IMR-90 (cell line): ENCODE measurements at regions not wholly inside any gene's neighbourhood (a gene's known extent, or its start where the extent isn't known, plus 50 kb on each side); places are given as distances from the start of the nearest gene placed in this dataset.

Experiments used
- ATAC-seq: fragments of 200-7000 bp; cut with Tn5 transposase; 2 replicates; pipeline ENCODE4 v1.9.1; 2020; ENCODE audit warnings: low read depth, mild to moderate bottlenecking, moderate library complexity
- BruUV-seq: library from RNA; stranded (reverse); fragments of 400-500 nt; replicated peaks from 2 replicates; lab custom pipeline; 2021; lab: Mats Ljungman, UMichigan
- CTCF ChIA-PET: fragments of 300-600 bp; formaldehyde crosslinking; extraction: SDS; loops from one replicate; lab custom pipeline; 2021; ENCODE audit warnings: antibody characterized with exemption; lab: Yijun Ruan, JAX
- POLR2A ChIA-PET: fragments of 300-600 bp; sonication (Branson Sonifier 250); formaldehyde crosslinking; loops from one replicate; lab custom pipeline; 2022; ENCODE audit warnings: antibody characterized with exemption; ENCODE audit not compliant: unreplicated experiment; lab: Charles Lee
- DNase-seq: peaks from one replicate; pipeline ENCODE4 v3.0.0; 2013
- H2AFZ ChIP-seq: replicated peaks from 2 replicates; pipeline ENCODE3; 2013; ENCODE audit warnings: low read length, mild to moderate bottlenecking; ENCODE audit not compliant: poor library complexity
- H2AK5ac ChIP-seq: 2 replicates; pipeline ENCODE4 v1.6.1; 2013; ENCODE audit warnings: low read depth, low read length, inconsistent platforms
- H2AK9ac ChIP-seq: replicated peaks from 2 replicates; pipeline ENCODE3; 2013; ENCODE audit warnings: mild to moderate bottlenecking, low read depth, low read length, moderate library complexity; ENCODE audit not compliant: poor library complexity
- H2BK120ac ChIP-seq: 2 replicates; pipeline ENCODE4 v1.6.1; 2013; ENCODE audit warnings: low read depth, low read length, inconsistent platforms
- H2BK15ac ChIP-seq: 3 replicates; pipeline ENCODE4 v1.6.1; 2013; ENCODE audit warnings: low read depth, low read length, inconsistent platforms
- H2BK20ac ChIP-seq: 2 replicates; pipeline ENCODE4 v1.6.1; 2013; ENCODE audit warnings: low read depth, mild to moderate bottlenecking, inconsistent platforms, low read length, moderate library complexity
- H2BK5ac ChIP-seq: 2 replicates; pipeline ENCODE4 v1.6.1; 2013; ENCODE audit warnings: mild to moderate bottlenecking, low read depth, low read length, inconsistent platforms; ENCODE audit not compliant: poor library complexity, severe bottlenecking
- H3K14ac ChIP-seq: replicated peaks from 2 replicates; pipeline ENCODE4 v1.6.1; 2013; ENCODE audit warnings: low read depth, low read length, inconsistent platforms
- H3K18ac ChIP-seq: 2 replicates; pipeline ENCODE4 v1.6.1; 2013; ENCODE audit warnings: low read depth, low read length, control low read depth
- H3K23ac ChIP-seq: 2 replicates; pipeline ENCODE4 v1.6.1; 2013; ENCODE audit warnings: low read depth, low read length, inconsistent platforms
- H3K27ac ChIP-seq: 2 replicates; pipeline ENCODE4 v1.5.1; 2013; ENCODE audit warnings: mild to moderate bottlenecking, control low read depth, low read length; ENCODE audit not compliant: insufficient read depth
- H3K27me3 ChIP-seq: 2 replicates; pipeline ENCODE4 v1.6.1; 2013; ENCODE audit warnings: low read length; ENCODE audit not compliant: control insufficient read depth, insufficient read depth
- H3K36me3 ChIP-seq: 2 replicates; pipeline ENCODE4 v1.6.1; 2013; ENCODE audit warnings: low read length, mixed read lengths; ENCODE audit not compliant: control insufficient read depth, insufficient read depth
- H3K4ac ChIP-seq: 2 replicates; pipeline ENCODE4 v1.6.1; 2013; ENCODE audit warnings: low read depth, low read length, inconsistent platforms
- H3K4me1 ChIP-seq: 2 replicates; pipeline ENCODE4 v1.6.1; 2013; ENCODE audit warnings: low read length, mixed read lengths; ENCODE audit not compliant: control insufficient read depth, insufficient read depth
- H3K4me2 ChIP-seq: 2 replicates; pipeline ENCODE4 v1.6.1; 2013; ENCODE audit warnings: low read depth, mild to moderate bottlenecking, control low read depth, low read length, moderate library complexity
- H3K4me3 ChIP-seq: 2 replicates; pipeline ENCODE4 v1.5.1; 2013; ENCODE audit warnings: low read depth, mild to moderate bottlenecking, control low read depth, low read length, moderate library complexity; ENCODE audit not compliant: insufficient read depth
- H3K56ac ChIP-seq: 2 replicates; pipeline ENCODE4 v1.6.1; 2013; ENCODE audit warnings: low read length, inconsistent platforms; ENCODE audit not compliant: insufficient read depth; ENCODE audit errors: extremely low read depth
- H3K79me1 ChIP-seq, 2 experiments: 2 replicates each; pipeline ENCODE4 v1.6.1; 2013; ENCODE audit warnings: low read length in 2 of 2, inconsistent platforms in 1 of 2, low read depth in 1 of 2
- H3K9ac ChIP-seq: 2 replicates; pipeline ENCODE4 v1.6.1; 2013; ENCODE audit warnings: low read depth, low read length, control low read depth
- H3K9me1 ChIP-seq: 2 replicates; pipeline ENCODE4 v1.6.1; 2013; ENCODE audit warnings: low read length, inconsistent platforms; ENCODE audit not compliant: insufficient read depth
- H3K9me3 ChIP-seq: 2 replicates; pipeline ENCODE4 v1.6.1; 2013; ENCODE audit warnings: low read length; ENCODE audit not compliant: control insufficient read depth, insufficient read depth
- H4K20me1 ChIP-seq: 2 replicates; pipeline ENCODE4 v1.6.1; 2013; ENCODE audit warnings: low read length, inconsistent platforms; ENCODE audit not compliant: insufficient read depth
- H4K5ac ChIP-seq: 2 replicates; pipeline ENCODE4 v1.6.1; 2013; ENCODE audit warnings: mild to moderate bottlenecking, low read depth, low read length, control low read depth
- H4K8ac ChIP-seq, 2 experiments: 2 replicates each; pipeline ENCODE4 v1.6.1; 2013; ENCODE audit warnings: low read depth in 2 of 2, low read length in 2 of 2, control low read depth in 1 of 2, inconsistent platforms in 1 of 2
- H4K91ac ChIP-seq: 2 replicates; pipeline ENCODE4 v1.6.1; 2013; ENCODE audit warnings: low read depth, low read length, inconsistent platforms; ENCODE audit not compliant: insufficient read depth
- BHLHE40 ChIP-seq: fragments of 150-350 bp; IDR thresholded peaks from 2 replicates; pipeline ENCODE4 v1.6.1; 2016; ENCODE audit warnings: mild to moderate bottlenecking, low read depth, low read length
- CEBPB ChIP-seq: IDR thresholded peaks from 2 replicates; pipeline ENCODE4 v1.6.1; 2012; ENCODE audit warnings: low read depth, low read length, improper control_type of control experiment
- CHD1 ChIP-seq: IDR thresholded peaks from 2 replicates; pipeline ENCODE4 v1.6.1; 2012; ENCODE audit warnings: low read depth, low read length, improper control_type of control experiment
- CTCF ChIP-seq: conservative IDR thresholded peaks from 2 replicates; pipeline ENCODE4 v1.5.1; 2012; ENCODE audit warnings: mild to moderate bottlenecking, low read depth, low read length, improper control_type of control experiment
- ELK1 ChIP-seq: fragments of 150-350 bp; IDR thresholded peaks from 2 replicates; pipeline ENCODE4 v1.6.1; 2016; ENCODE audit warnings: low read depth, mild to moderate bottlenecking, low read length, moderate library complexity, borderline replicate concordance
- FOS ChIP-seq: fragments of 150-350 bp; IDR thresholded peaks from 2 replicates; pipeline ENCODE4 v1.6.1; 2016; ENCODE audit warnings: low read depth, low read length
- MAFK ChIP-seq: IDR thresholded peaks from 2 replicates; pipeline ENCODE4 v1.6.1; 2012; ENCODE audit warnings: low read depth, low read length, improper control_type of control experiment
- MAZ ChIP-seq: IDR thresholded peaks from 2 replicates; pipeline ENCODE4 v1.6.1; 2012; ENCODE audit warnings: low read depth, mild to moderate bottlenecking, low read length, improper control_type of control experiment, moderate library complexity, borderline replicate concordance
- MXI1 ChIP-seq: IDR thresholded peaks from 2 replicates; pipeline ENCODE4 v1.6.1; 2012; ENCODE audit warnings: low read depth, mild to moderate bottlenecking, low read length, moderate library complexity, borderline replicate concordance
- NFE2L2 ChIP-seq: fragments of 150-350 bp; IDR thresholded peaks from 2 replicates; pipeline ENCODE4 v1.6.1; 2016; ENCODE audit warnings: low read depth, mild to moderate bottlenecking, low read length
- POLR2A ChIP-seq: IDR thresholded peaks from 2 replicates; pipeline ENCODE4 v1.6.1; 2012; ENCODE audit warnings: mild to moderate bottlenecking, low read depth, low read length
- RAD21 ChIP-seq: IDR thresholded peaks from 2 replicates; pipeline ENCODE4 v1.6.1; 2012; ENCODE audit warnings: low read length, improper control_type of control experiment
- SMC3 ChIP-seq: fragments of 150-350 bp; IDR thresholded peaks from 2 replicates; pipeline ENCODE4 v1.6.1; 2016; ENCODE audit warnings: low read depth, mild to moderate bottlenecking, antibody characterized with exemption, low read length, moderate library complexity
- USF2 ChIP-seq: fragments of 150-350 bp; IDR thresholded peaks from 2 replicates; pipeline ENCODE4 v1.6.1; 2017; ENCODE audit warnings: mild to moderate bottlenecking, antibody characterized with exemption, low read length, low read depth
- WGBS, 2 experiments: methylation state at CpG; one replicate each; pipeline versions ENCODE4 v1.1.5 to v1.1.7; 2013; ENCODE audit warnings: missing lambda C conversion rate in 2 of 2; ENCODE audit not compliant: insufficient read length in 1 of 2; ENCODE audit errors: extremely low coverage in 2 of 2; 5-methylcytosine and 5-hydroxymethylcytosine counted together
- dilution Hi-C: fragments of 300-500 bp; cut with HindIII; formaldehyde crosslinking; loops from one replicate; pipeline ENCODE4 v1.14.3; 2018; ENCODE audit warnings: low sequenced_read_pairs; ENCODE audit not compliant: unreplicated experiment
- in situ Hi-C: fragments of 300-500 bp; cut with MboI; formaldehyde crosslinking; loops from 3 replicates; pipeline ENCODE4 v1.14.3; 2019; ENCODE audit warnings: low sequenced_read_pairs, inconsistent platforms, mixed read lengths
- intact Hi-C: fragments of 100-400 bp; cut with micrococcal nuclease; formaldehyde crosslinking; loops from 2 replicates; pipeline ENCODE4 v1.10.0; 2022

- no peak overlapping the region for H2BK120ac ChIP-seq
- no peak overlapping the region for H3K4me2 ChIP-seq
- in situ Hi-C loops (no loop called here), intact Hi-C loops (no loop called here), dilution Hi-C loops (no loop called here)
- H3K9me1 ChIP-seq, result no peaks in the 10 kb centered on the region
- no peaks in the 10 kb centered on the region for H4K20me1 ChIP-seq
- H3K9ac ChIP-seq, result no peak overlapping the region
- no peak overlapping the region for H4K8ac ChIP-seq
- H3K4me3 ChIP-seq, result no peak overlapping the region
- no peak overlapping the region for H3K14ac ChIP-seq
- 100% methylated on average over 7 of the region's 13 CpGs; no CpG with 5 or more reads in 1 of the 2 experiments for WGBS, 2 experiments
- H3K56ac ChIP-seq, result no peak overlapping the region
- TF ChIP-seq ELK1 (no peak), CHD1 (no peak), FOS (no peak), USF2 (no peak), NFE2L2 (no peak), CEBPB (no peak), MAZ (no peak), CTCF (no peak), RAD21 (no peak), POLR2A (no peak), BHLHE40 (no peak), MXI1 (no peak), SMC3 (no peak), MAFK (no peak)
- no peak overlapping the region for H3K27ac ChIP-seq
- H2BK15ac ChIP-seq, result no peak overlapping the region
- ATAC-seq, result no peak
- no peak overlapping the region for H4K5ac ChIP-seq
- CTCF ChIA-PET, result interaction anchor here (0.6 kb wide), 1 partner anchor 36 kb away, joined by 3 read pairs; no protein-coding TSS in a partner anchor
- POLR2A ChIA-PET, result no interaction called here
- H3K4ac ChIP-seq, result no peak overlapping the region
- no peak overlapping the region for H4K91ac ChIP-seq
- no peak overlapping the region for H3K18ac ChIP-seq
- no peak overlapping the region for H2AK9ac ChIP-seq
- no peak overlapping the region for H2AFZ ChIP-seq
- no peak overlapping the region for H2AK5ac ChIP-seq
- no peaks in the 10 kb centered on the region for H3K9me3 ChIP-seq
- H2BK20ac ChIP-seq, result no peak overlapping the region
- BruUV-seq, result no TSS peak
- no peaks in the 10 kb centered on the region for H3K36me3 ChIP-seq
- H3K23ac ChIP-seq, result no peak overlapping the region
- no peaks in the 10 kb centered on the region for H3K27me3 ChIP-seq
- H2BK5ac ChIP-seq, result no peak overlapping the region
- no peaks in the 10 kb centered on the region for H3K79me1 ChIP-seq
- peaks cover 2% of the 10 kb centered on the region for H3K4me1 ChIP-seq
- DNase-seq, result no peak
Measured at GRCh38 chr16:72284042-72284789, 112.3 kb upstream of the PMFBP1 start.
